ENCODE measurements at regions not wholly inside any gene's neighbourhood (a gene's known extent, or its start where the extent isn't known, plus 50 kb on each side); places are given as distances from the start of the nearest gene placed in this dataset.
"Not testable (repeated sequence)": the region's sequence is repeated elsewhere in the genome, so short reads cannot be mapped to it uniquely, and the experiment has no call there.

DNA sequence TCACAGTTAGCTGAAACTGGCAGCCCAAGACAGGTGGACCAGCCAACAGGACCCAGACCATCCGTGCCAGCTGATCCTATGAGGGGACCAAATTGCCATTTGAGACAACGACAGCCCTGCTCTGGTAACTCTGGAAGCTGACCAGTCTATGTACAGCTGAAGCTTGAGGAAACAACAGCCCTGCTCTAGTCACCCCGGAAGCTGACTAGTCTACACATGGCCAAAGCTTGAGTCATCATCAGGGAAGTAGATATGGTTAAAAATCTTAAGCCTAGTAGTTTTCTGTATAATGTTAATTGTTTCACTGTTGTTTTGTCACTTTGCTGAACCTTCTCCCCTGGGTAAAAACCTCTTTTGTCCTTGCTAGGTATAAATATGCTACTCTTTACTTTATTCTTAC, 905.4 kb upstream of the NDST4 start:
- DNase-seq (ENCODE audit: low spot score): no peak

DNA sequence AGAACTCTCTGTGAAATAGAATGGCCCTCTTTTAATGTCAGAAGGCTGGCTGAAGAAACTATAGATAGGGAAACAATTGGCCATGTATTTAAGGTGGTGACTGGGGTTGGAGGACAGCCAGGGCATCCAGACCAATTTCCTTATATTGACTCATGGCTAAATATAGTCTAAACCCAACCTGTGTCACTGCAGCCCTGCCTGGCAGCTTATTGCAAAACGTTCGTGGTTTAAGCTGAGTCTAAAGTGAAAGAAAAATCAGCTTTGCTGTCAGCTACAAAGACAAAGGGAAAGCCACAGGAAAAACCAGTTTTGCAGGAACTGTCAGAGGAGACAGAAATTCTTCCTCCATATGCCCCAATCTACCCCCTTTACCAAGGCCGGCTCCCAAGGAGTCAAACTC, 902.8 kb upstream of the NDST4 start:
- DNase-seq (ENCODE audit: low spot score): no peak

DNA sequence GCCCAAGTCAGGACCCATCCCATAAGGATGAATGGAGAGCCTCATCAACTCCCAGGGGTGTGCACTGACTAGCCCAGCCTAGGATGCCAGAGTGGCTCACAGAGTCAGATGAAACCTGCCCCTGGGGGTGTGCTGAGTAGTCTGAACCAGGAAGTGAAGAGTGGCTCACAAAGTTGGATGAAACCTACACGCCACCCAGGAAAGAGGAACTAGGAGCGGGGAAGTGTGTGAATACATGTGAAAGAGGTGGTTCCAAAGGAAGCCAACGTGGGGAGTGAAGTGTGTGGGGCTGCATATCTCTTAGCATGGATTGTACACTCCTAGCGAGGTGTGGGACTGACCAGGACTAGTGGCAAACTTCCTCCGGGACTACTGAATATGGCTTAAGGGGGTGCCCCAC, 902.1 kb upstream of the NDST4 start:
- DNase-seq (ENCODE audit: low spot score): no peak

DNA sequence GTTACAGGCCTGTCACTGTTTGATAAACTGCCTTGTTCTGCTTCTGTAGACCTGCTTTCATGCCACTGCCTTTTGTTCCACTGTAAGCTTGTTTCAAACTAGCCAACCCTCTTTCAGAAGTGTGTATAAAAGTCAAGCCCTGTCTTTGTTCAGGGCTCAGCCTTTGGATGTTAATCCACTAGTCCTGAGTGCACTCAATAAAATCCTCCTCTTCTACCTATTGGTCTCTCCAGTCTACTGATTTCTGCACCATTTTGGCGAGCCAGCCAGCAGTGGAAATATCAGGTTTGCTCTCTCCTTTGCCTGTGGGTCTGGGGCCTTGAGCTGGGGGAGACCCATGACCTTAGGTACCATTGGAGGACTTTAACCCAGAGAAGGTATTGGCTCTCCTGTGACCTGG, 901.6 kb upstream of the NDST4 start:
- no peak for DNase-seq (ENCODE audit: low spot score)

- DNase-seq (ENCODE audit: low spot score): no peak
Measured at GRCh38 chr4:116010923-116011322, 897.5 kb upstream of the NDST4 start.

GRCh38 chr4:116005806-116006088, 892.3 kb upstream of the NDST4 start:
- DNase-seq (ENCODE audit: low spot score): no peak

DNA sequence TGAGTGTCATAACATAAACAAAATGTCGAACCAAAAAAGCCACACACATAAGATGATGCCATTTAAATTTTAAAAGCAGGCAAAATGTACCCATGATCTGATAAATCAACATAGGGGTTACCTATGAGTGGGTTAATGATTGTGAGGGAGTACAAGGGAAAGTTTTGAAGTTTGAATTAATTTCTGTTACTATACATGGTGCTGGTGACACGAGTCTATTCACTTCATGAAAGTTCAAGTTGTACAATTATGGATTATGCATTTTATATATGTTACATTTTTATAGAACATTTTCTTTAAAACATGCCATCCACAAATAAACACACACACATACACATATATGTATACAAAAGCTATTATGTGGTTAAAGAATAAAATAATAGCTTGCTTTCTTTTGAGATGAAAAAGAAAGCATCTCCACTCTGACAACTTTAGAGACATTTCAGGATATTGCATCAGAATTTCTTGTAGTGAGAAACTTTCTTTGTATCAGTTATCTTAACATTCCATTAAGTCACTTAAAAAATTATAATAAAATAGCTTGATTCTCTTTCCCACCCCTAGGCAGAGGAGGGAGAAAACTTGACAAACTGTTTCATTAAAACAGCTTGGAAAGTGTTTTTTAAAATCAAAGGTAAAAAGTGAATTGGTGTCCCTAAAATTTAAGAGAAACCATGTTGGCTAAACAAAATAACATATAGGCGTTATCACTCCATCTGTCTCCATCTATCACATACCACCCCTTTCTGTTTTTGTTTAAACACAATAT, 891.8 kb upstream of the NDST4 start:
- no peak for DNase-seq (ENCODE audit: low spot score)

- DNase-seq (ENCODE audit: low spot score): no peak
Measured at GRCh38 chr4:116001291-116001690, 887.9 kb upstream of the NDST4 start.

GRCh38 chr4:115986573-115986972, 873.2 kb upstream of the NDST4 start:
- no peak for DNase-seq (ENCODE audit: low spot score)

- DNase-seq (ENCODE audit: low spot score): not testable (repeated sequence)
Measured at GRCh38 chr4:115975421-115976001, 862.1 kb upstream of the NDST4 start.

DNA sequence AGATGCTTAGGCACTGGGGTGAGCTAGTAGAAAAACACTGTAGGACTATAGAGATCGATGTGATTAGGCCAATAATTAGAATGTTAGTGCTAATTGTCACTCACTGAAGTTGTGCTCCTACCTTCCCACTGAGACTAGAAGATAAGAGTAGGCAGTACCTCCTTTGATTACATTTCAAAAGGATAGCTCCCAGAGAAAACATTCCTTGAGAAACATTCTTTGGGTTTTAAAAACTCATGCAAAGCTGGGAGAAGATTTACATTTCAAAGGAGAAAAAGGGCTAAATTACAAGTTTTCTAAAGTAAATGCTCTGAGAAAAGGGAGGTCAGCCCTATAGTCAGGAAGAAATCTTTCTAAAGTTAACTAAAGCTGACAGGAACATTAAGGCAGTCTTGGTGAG, 860.3 kb upstream of the NDST4 start:
- no peak for DNase-seq (ENCODE audit: low spot score)

GRCh38 chr4:115972967-115973366, 859.5 kb upstream of the NDST4 start:
- no peak for DNase-seq (ENCODE audit: low spot score)

GRCh38 chr4:115970859-115971258, 857.4 kb upstream of the NDST4 start:
- no peak for DNase-seq (ENCODE audit: low spot score)

DNA sequence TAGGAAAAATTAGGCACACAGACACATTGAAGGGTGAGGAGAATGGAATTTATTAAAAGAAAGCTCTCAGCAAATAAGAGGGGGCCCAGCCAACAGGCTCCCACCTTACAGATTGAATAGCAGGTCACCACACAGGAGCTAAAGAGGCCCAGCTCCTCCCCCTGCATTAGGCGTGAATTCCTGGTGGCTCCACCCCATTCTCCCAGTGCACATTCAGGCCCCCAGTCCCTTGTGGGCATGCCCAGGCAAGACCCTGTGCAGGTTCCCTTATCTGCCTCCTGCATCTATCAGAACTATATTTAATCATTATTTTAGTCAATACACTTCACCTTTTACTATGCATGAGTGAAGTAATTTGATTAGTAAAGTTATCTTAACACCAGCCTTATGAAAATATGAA, 856.3 kb upstream of the NDST4 start:
- DNase-seq (ENCODE audit: low spot score): no peak

DNA sequence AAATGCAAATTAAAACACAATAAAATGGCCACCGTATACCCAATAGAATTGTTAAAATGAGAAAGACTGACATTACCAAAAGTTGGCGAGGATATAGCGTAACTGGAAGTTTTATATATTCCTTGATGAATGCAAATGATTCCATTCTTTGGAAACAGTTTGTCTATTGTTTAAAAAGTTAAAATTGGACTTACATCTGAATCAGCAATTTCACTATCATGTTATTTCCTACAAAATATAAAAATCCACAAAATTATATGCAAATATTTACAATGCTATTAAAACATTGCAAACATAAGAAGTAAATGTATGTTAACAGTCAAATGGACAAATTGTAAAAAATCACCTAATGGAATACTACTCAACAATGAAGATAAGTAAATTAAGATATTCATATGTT, 852.2 kb upstream of the NDST4 start:
- no peak for DNase-seq (ENCODE audit: low spot score)

DNA sequence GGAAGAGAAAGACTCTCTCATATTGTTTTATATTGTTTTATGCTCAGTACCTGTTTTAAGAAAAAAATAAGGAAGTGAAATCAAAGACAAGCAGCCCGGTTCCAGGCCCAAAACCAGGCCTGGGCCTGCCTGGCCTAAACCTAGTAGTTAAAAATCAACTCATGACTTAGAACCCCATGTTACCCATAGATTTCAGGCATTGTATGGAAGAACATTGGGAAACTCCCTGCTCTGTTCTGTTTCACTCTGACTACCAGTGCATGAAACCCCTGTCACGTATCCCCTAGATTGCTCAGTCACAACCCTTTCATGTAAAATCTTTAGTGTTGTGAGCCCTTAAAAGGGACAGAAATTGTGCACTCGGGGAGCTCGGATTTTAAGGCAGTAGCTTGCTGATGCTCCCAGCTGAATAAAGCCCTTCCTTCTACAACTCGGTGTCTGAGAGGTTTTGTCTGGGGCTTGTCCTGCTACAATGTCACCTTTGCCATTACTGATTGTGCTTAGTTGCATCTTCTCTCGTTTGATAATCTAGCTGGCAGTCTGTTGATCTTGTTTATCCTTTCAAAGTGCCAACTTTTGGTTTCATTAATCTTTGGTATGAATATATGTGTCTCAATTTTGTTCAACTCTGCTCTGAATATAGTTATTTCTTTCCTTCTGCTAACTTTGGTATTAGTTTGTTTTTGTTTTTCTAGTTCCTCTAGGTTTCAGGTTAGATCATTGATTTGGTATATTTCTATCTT, 842.8 kb upstream of the NDST4 start:
- not testable (repeated sequence) for DNase-seq (ENCODE audit: low spot score)

DNA sequence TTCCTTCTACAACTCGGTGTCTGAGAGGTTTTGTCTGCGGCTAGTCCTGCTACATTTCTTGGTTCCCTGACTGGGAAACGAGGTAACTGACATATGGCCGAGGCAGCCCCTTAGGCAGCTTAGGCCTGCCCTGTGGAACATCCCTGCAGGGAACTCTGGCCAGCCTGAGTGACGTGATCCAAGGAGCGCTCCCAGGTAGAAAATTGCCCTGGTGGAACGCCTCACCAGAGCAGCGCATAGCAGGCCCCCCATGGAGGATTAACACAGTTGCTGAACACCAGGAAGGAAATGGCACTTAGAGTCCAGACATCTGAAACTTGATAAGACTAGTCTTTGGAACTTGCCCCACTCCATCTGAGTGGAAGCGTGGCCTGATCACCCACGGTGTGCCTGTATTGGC, 837.4 kb upstream of the NDST4 start:
- no peak for DNase-seq (ENCODE audit: low spot score)

GRCh38 chr4:115949974-115950743, 836.7 kb upstream of the NDST4 start:
- not testable (repeated sequence) for DNase-seq (ENCODE audit: low spot score)

GRCh38 chr4:115945026-115945425, 831.6 kb upstream of the NDST4 start:
- no peak for DNase-seq (ENCODE audit: low spot score)

GRCh38 chr4:115944146-115944905, 830.9 kb upstream of the NDST4 start:
- DNase-seq (ENCODE audit: low spot score): no peak

DNA sequence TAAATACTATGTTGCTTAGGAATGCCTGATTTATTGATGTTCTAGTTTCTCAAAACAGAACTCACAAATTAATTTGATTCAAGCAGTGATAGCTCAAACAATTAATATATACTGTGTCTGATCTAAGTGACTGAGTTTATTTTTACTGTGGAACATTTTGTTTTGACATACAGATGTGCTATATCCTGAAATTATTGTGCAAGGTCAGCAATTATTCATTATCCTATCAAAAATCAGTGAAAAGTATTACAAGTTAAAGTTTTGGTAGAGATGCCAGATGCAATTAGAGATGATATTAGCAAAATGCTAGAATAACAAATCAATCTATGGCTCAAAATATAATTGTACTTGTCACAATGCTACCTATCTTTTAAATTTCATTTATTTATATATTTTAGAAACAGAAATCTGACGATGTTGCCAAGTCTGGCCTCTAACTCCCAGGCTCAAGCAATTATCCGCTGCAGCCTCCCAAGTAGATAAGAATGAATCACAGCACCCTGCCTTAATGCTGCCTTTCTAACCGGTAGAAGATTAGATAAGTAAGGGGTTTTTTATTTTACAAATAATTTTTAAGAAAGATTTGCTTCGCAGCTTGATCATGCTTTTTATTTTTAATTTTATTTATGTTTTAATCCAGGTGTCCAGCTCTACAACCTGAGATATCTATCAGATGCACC, 825.5 kb upstream of the NDST4 start:
- no peak for DNase-seq (ENCODE audit: low spot score)

Data from putamen (tissue), 1 donor.